GM23338 (cell line): ENCODE measurements at regions not wholly inside any gene's neighbourhood (a gene's known extent, or its start where the extent isn't known, plus 50 kb on each side); places are given as distances from the start of the nearest gene placed in this dataset.

Experiments used
- ATAC-seq: fragments of 200-7000 bp; cut with Tn5 transposase; 3 replicates; pipeline ENCODE4 v1.9.1; 2020
- DNase-seq: peaks from one replicate; pipeline ENCODE4 v3.0.0-alpha.2; 2015; ENCODE audit warnings: low spot score
- H2AFZ ChIP-seq: fragments of 200-600 bp; sonication (generic); 2 replicates; pipeline ENCODE4 v1.8.0; 2016; ENCODE audit warnings: antibody characterized with exemption, mild to moderate bottlenecking, moderate library complexity
- H3F3A ChIP-seq: fragments of 200-600 bp; sonication (generic); replicated peaks from 2 replicates; pipeline ENCODE4 v1.8.0; 2017; ENCODE audit warnings: antibody characterized with exemption, mixed run types, low read depth
- H3K27ac ChIP-seq: fragments of 200-600 bp; sonication (generic); 2 replicates; pipeline ENCODE4 v1.6.1; 2016; ENCODE audit warnings: low read depth
- H3K27me3 ChIP-seq: fragments of 200-600 bp; sonication (generic); 2 replicates; pipeline ENCODE4 v1.8.0; 2016; ENCODE audit warnings: mild to moderate bottlenecking, mixed run types, moderate library complexity; ENCODE audit not compliant: insufficient read depth
- H3K36me3 ChIP-seq: fragments of 200-600 bp; sonication (generic); 2 replicates; pipeline ENCODE4 v1.8.0; 2016; ENCODE audit warnings: mild to moderate bottlenecking; ENCODE audit not compliant: insufficient read depth
- H3K4me1 ChIP-seq: fragments of 200-600 bp; sonication (generic); 2 replicates; pipeline ENCODE4 v1.8.0; 2016; ENCODE audit warnings: mild to moderate bottlenecking, moderate library complexity; ENCODE audit not compliant: insufficient read depth
- H3K4me2 ChIP-seq: fragments of 200-600 bp; sonication (generic); 2 replicates; pipeline ENCODE4 v1.7.1; 2017; ENCODE audit warnings: mixed run types
- H3K4me3 ChIP-seq: fragments of 200-600 bp; sonication (generic); 2 replicates; pipeline ENCODE4 v1.6.1; 2016; ENCODE audit warnings: mixed run types
- H3K79me2 ChIP-seq: fragments of 200-600 bp; sonication (generic); replicated peaks from 2 replicates; pipeline ENCODE4 v1.8.0; 2017; ENCODE audit warnings: mild to moderate bottlenecking; ENCODE audit not compliant: insufficient read depth
- H3K9me2 ChIP-seq: fragments of 200-600 bp; sonication (generic); 2 replicates; pipeline ENCODE4 v1.8.0; 2017; ENCODE audit not compliant: insufficient read depth
- H4K20me1 ChIP-seq: fragments of 200-600 bp; sonication (generic); replicated peaks from 2 replicates; pipeline ENCODE4 v1.8.0; 2017; ENCODE audit warnings: mild to moderate bottlenecking; ENCODE audit not compliant: insufficient read depth
- H3K27ac Mint-ChIP-seq: 2 replicates; pipeline ENCODE4 v1.8.0; 2020; ENCODE audit warnings: inconsistent platforms, mild to moderate bottlenecking, moderate library complexity, mixed read lengths
- H3K27me3 Mint-ChIP-seq: 3 replicates; pipeline ENCODE4 v1.8.0; 2022; ENCODE audit warnings: low read depth, mild to moderate bottlenecking, moderate library complexity, mixed read lengths, inconsistent platforms; ENCODE audit not compliant: insufficient read depth, poor library complexity
- H3K36me3 Mint-ChIP-seq: 3 replicates; pipeline ENCODE4 v1.8.0; 2021; ENCODE audit warnings: low read depth, mild to moderate bottlenecking, inconsistent platforms, moderate library complexity, mixed read lengths
- H3K4me1 Mint-ChIP-seq: 3 replicates; pipeline ENCODE4 v1.8.0; 2020; ENCODE audit warnings: mild to moderate bottlenecking, inconsistent platforms, mixed read lengths
- H3K4me3 Mint-ChIP-seq: 3 replicates; pipeline ENCODE4 v1.8.0; 2021; ENCODE audit warnings: moderate library complexity, mild to moderate bottlenecking, inconsistent platforms, mixed read lengths
- H3K9me3 Mint-ChIP-seq: 3 replicates; pipeline ENCODE4 v1.8.0; 2020; ENCODE audit warnings: moderate library complexity, mild to moderate bottlenecking, inconsistent platforms, mixed read lengths
- CREB1 ChIP-seq: fragments of 250-450 bp; sonication (Bioruptor Pico); IDR thresholded peaks from 2 replicates; pipeline ENCODE4 v1.5.0; 2020; ENCODE audit warnings: low read depth, mild to moderate bottlenecking, moderate library complexity
- EZH2 ChIP-seq: fragments of 200-600 bp; sonication (generic); IDR thresholded peaks from one replicate; pipeline ENCODE4 v1.8.0; 2017; ENCODE audit warnings: antibody characterized with exemption, mild to moderate bottlenecking, low read depth; ENCODE audit not compliant: unreplicated experiment
- EZH2phosphoT487 ChIP-seq: fragments of 200-600 bp; sonication (generic); IDR thresholded peaks from one replicate; pipeline ENCODE4 v1.8.1; 2018; ENCODE audit warnings: antibody characterized with exemption; ENCODE audit not compliant: unreplicated experiment
- JUNB ChIP-seq: IDR thresholded peaks from one replicate; pipeline ENCODE4 v1.6.1; 2016; ENCODE audit warnings: antibody characterized with exemption; ENCODE audit not compliant: unreplicated experiment
- NANOG ChIP-seq: IDR thresholded peaks from 2 replicates; pipeline ENCODE4 v1.6.1; 2016; ENCODE audit warnings: antibody characterized with exemption, borderline replicate concordance
- POLR2AphosphoS5 ChIP-seq: IDR thresholded peaks from 2 replicates; pipeline ENCODE4 v1.6.1; 2016; ENCODE audit warnings: antibody characterized with exemption, low read depth
- STAT1 ChIP-seq: IDR thresholded peaks from one replicate; pipeline ENCODE4 v1.6.1; 2016; ENCODE audit warnings: antibody characterized with exemption; ENCODE audit not compliant: unreplicated experiment
- ZNF114 ChIP-seq: fragments of 250-450 bp; sonication (Bioruptor Pico); IDR thresholded peaks from 2 replicates; pipeline ENCODE4 v1.5.0; 2020; ENCODE audit warnings: mild to moderate bottlenecking, moderate library complexity
- ZNF331 ChIP-seq: fragments of 250-450 bp; sonication (Bioruptor Pico); IDR thresholded peaks from 2 replicates; pipeline ENCODE4 v1.5.0; 2020; ENCODE audit warnings: low read depth, mild to moderate bottlenecking, moderate library complexity
- TF ChIP-seq, protein P1 (sequence below): IDR thresholded peaks from one replicate; pipeline ENCODE4 v1.6.1; 2018; ENCODE audit warnings: antibody characterized with exemption; ENCODE audit not compliant: unreplicated experiment
- TF ChIP-seq, protein P2 (sequence below), 2 experiments: fragments of 200-600 bp in 1 of 2; sonication (generic) in 1 of 2; conservative IDR thresholded peaks; 2 replicates each; pipeline versions ENCODE4 v1.5.1 to v1.6.1; 2016 to 2017; ENCODE audit warnings: antibody characterized with exemption in 2 of 2, low read depth in 2 of 2, mild to moderate bottlenecking in 2 of 2, moderate library complexity in 1 of 2
- TF ChIP-seq, protein P3 (sequence below): IDR thresholded peaks from 2 replicates; pipeline ENCODE4 v1.6.1; 2016; ENCODE audit warnings: antibody characterized with exemption

DNA sequence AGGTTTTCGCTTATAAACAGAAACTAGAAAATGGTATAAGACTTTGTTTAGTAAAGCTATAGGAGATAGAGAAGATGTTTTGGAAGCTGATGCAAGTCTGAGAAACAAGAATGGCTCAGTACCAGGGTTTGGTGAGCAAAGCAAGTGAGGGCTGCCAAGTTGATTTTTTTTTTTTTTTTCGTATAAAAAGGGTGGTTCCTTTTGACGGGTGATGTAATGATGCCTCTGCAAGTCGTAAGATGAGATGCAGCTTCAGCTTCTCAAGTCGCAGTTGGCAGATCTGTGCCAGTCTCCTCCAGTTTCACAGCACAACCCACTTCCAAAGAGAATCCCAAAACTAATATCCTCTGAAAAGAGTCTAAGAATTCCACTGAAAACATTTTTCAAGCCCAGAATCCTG, 252.8 kb upstream of the CDH4 start (continued):
- TF ChIP-seq, protein P1, sequence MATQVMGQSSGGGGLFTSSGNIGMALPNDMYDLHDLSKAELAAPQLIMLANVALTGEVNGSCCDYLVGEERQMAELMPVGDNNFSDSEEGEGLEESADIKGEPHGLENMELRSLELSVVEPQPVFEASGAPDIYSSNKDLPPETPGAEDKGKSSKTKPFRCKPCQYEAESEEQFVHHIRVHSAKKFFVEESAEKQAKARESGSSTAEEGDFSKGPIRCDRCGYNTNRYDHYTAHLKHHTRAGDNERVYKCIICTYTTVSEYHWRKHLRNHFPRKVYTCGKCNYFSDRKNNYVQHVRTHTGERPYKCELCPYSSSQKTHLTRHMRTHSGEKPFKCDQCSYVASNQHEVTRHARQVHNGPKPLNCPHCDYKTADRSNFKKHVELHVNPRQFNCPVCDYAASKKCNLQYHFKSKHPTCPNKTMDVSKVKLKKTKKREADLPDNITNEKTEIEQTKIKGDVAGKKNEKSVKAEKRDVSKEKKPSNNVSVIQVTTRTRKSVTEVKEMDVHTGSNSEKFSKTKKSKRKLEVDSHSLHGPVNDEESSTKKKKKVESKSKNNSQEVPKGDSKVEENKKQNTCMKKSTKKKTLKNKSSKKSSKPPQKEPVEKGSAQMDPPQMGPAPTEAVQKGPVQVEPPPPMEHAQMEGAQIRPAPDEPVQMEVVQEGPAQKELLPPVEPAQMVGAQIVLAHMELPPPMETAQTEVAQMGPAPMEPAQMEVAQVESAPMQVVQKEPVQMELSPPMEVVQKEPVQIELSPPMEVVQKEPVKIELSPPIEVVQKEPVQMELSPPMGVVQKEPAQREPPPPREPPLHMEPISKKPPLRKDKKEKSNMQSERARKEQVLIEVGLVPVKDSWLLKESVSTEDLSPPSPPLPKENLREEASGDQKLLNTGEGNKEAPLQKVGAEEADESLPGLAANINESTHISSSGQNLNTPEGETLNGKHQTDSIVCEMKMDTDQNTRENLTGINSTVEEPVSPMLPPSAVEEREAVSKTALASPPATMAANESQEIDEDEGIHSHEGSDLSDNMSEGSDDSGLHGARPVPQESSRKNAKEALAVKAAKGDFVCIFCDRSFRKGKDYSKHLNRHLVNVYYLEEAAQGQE = no peak
- TF ChIP-seq JUNB (no peak), ZNF114 (CRISPR knock-in tag) (no peak)

DNA sequence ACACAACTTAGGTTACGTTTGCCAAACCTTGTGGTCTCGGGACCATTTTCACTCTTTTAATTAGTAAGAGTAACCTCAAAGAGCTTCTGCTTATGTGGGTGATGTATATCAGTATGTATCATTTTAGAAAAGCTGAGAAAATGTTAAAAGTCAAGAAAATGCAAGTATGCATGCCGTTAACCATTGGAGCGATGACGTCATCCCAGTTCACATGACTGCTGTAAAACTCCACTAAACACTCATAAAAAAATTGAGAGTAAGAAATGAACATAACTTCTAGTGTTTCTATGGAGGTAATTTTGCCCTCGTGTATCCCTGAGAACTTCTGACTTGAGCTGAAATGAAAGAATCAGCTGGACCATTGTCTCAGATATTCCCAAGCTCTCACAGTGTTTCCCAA, 250.0 kb upstream of the CDH4 start:
- H4K20me1 ChIP-seq = no peaks in the 10 kb centered on the region
- H3K36me3 ChIP-seq = no peaks in the 10 kb centered on the region
- H3K27me3 Mint-ChIP-seq = peaks cover 20% of the 10 kb centered on the region
- H3K27ac ChIP-seq = no peak overlapping the region
- no peaks in the 10 kb centered on the region for H3K4me1 Mint-ChIP-seq
- H3K4me1 ChIP-seq = no peaks in the 10 kb centered on the region
- DNase-seq (no peak), ATAC-seq (no peak)
- H3K9me3 Mint-ChIP-seq = no peaks in the 10 kb centered on the region
- no peak overlapping the region for H2AFZ ChIP-seq
- H3K79me2 ChIP-seq = no peaks in the 10 kb centered on the region
- H3K4me3 Mint-ChIP-seq = no peak overlapping the region
- H3K4me3 ChIP-seq = no peak overlapping the region
- no peak overlapping the region for H3K27ac Mint-ChIP-seq
- H3K27me3 ChIP-seq = peaks cover 9% of the 10 kb centered on the region; the same call in 1 of the 2 replicates
- no peaks in the 10 kb centered on the region for H3F3A ChIP-seq
- TF ChIP-seq, protein P2, sequence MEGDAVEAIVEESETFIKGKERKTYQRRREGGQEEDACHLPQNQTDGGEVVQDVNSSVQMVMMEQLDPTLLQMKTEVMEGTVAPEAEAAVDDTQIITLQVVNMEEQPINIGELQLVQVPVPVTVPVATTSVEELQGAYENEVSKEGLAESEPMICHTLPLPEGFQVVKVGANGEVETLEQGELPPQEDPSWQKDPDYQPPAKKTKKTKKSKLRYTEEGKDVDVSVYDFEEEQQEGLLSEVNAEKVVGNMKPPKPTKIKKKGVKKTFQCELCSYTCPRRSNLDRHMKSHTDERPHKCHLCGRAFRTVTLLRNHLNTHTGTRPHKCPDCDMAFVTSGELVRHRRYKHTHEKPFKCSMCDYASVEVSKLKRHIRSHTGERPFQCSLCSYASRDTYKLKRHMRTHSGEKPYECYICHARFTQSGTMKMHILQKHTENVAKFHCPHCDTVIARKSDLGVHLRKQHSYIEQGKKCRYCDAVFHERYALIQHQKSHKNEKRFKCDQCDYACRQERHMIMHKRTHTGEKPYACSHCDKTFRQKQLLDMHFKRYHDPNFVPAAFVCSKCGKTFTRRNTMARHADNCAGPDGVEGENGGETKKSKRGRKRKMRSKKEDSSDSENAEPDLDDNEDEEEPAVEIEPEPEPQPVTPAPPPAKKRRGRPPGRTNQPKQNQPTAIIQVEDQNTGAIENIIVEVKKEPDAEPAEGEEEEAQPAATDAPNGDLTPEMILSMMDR (conservative IDR thresholded peaks at IDR 0.05; ENCODE audit: low read depth in 2 of 2) = no peak
- no peak for TF ChIP-seq NANOG
- TF ChIP-seq POLR2AphosphoS5 = no peak
- no peak for TF ChIP-seq JUNB
- TF ChIP-seq EZH2phosphoT487 = no peak
- TF ChIP-seq CREB1 (CRISPR knock-in tag) = no peak
- TF ChIP-seq ZNF114 (CRISPR knock-in tag) = no peak
- no peak for TF ChIP-seq ZNF331 (CRISPR knock-in tag)
- TF ChIP-seq, protein P3, sequence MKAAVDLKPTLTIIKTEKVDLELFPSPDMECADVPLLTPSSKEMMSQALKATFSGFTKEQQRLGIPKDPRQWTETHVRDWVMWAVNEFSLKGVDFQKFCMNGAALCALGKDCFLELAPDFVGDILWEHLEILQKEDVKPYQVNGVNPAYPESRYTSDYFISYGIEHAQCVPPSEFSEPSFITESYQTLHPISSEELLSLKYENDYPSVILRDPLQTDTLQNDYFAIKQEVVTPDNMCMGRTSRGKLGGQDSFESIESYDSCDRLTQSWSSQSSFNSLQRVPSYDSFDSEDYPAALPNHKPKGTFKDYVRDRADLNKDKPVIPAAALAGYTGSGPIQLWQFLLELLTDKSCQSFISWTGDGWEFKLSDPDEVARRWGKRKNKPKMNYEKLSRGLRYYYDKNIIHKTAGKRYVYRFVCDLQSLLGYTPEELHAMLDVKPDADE = no peak
- TF ChIP-seq EZH2 = no peak
- TF ChIP-seq STAT1 = no peak
- H3K9me2 ChIP-seq = no peaks in the 10 kb centered on the region
- H3K4me2 ChIP-seq = no peak overlapping the region
- no peaks in the 10 kb centered on the region for H3K36me3 Mint-ChIP-seq
